PFSK-1 (cell line): ENCODE measurements at regions not wholly inside any gene's neighbourhood (a gene's known extent, or its start where the extent isn't known, plus 50 kb on each side); places are given as distances from the start of the nearest gene placed in this dataset.

ENCODE experiments used
- FOXP2 ChIP-seq: optimal IDR thresholded peaks from 2 replicates; pipeline ENCODE3; 2011; ENCODE audit warnings: borderline replicate concordance, control low read depth, inconsistent platforms; ENCODE audit not compliant: insufficient read depth; ENCODE audit errors: extremely low read length, extremely low read depth
- POLR2AphosphoS5 ChIP-seq: IDR thresholded peaks from 2 replicates; pipeline ENCODE4 v1.6.1; 2012; ENCODE audit warnings: low read depth, mild to moderate bottlenecking, control low read depth, low read length, moderate library complexity
- SIN3A ChIP-seq: IDR thresholded peaks from 2 replicates; pipeline ENCODE4 v1.6.1; 2012; ENCODE audit warnings: mild to moderate bottlenecking, low read length, moderate library complexity, borderline replicate concordance; ENCODE audit not compliant: insufficient read depth
- TAF1 ChIP-seq: IDR thresholded peaks from 2 replicates; pipeline ENCODE4 v1.6.1; 2012; ENCODE audit warnings: low read length, control low read depth, borderline replicate concordance; ENCODE audit not compliant: insufficient read depth
- TF ChIP-seq, protein P1 (sequence below), 2 experiments: IDR thresholded peaks; 2 replicates each; pipeline versions ENCODE4 v1.6.1 to v1.8.0; 2011 to 2012; ENCODE audit warnings: low read depth in 2 of 2, low read length in 2 of 2, control low read depth in 1 of 2, inconsistent platforms in 1 of 2, mild to moderate bottlenecking in 1 of 2, moderate library complexity in 1 of 2; ENCODE audit not compliant: insufficient read depth in 1 of 2

- TF ChIP-seq FOXP2 (no peak), POLR2AphosphoS5 (no peak), SIN3A (no peak), TAF1 (no peak)
- TF ChIP-seq, protein P1, sequence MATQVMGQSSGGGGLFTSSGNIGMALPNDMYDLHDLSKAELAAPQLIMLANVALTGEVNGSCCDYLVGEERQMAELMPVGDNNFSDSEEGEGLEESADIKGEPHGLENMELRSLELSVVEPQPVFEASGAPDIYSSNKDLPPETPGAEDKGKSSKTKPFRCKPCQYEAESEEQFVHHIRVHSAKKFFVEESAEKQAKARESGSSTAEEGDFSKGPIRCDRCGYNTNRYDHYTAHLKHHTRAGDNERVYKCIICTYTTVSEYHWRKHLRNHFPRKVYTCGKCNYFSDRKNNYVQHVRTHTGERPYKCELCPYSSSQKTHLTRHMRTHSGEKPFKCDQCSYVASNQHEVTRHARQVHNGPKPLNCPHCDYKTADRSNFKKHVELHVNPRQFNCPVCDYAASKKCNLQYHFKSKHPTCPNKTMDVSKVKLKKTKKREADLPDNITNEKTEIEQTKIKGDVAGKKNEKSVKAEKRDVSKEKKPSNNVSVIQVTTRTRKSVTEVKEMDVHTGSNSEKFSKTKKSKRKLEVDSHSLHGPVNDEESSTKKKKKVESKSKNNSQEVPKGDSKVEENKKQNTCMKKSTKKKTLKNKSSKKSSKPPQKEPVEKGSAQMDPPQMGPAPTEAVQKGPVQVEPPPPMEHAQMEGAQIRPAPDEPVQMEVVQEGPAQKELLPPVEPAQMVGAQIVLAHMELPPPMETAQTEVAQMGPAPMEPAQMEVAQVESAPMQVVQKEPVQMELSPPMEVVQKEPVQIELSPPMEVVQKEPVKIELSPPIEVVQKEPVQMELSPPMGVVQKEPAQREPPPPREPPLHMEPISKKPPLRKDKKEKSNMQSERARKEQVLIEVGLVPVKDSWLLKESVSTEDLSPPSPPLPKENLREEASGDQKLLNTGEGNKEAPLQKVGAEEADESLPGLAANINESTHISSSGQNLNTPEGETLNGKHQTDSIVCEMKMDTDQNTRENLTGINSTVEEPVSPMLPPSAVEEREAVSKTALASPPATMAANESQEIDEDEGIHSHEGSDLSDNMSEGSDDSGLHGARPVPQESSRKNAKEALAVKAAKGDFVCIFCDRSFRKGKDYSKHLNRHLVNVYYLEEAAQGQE (IDR thresholded peaks at IDR 0.05; ENCODE audit: insufficient read depth in 1 of 2, low read depth in 2 of 2, low read length in 2 of 2): no peak
Measured at GRCh38 chr12:91868054-91868453, 277.6 kb downstream of the BTG1 start.

DNA sequence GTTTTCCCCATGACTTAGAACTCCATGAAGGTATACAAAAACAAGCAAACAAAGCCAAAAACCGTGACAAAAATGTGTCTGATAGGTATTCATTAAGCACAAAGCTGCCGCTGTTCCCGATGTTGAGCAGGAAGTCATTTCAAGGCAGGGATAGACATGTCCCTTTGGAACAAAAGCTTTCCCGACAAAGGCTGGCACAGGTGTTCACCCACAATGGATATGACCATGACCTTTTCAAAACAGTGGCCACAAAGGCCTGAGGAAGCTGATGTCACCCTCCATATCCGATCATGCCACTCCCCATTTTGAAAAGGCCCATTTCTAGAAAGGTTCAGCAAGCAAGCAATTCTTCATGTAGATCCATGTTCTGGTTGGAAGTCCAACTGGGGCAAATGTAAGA lies 279.1 kb downstream of the BTG1 start:
- TF ChIP-seq FOXP2 (no peak), SIN3A (no peak), POLR2AphosphoS5 (no peak)

- no peak for TF ChIP-seq FOXP2
- TF ChIP-seq SIN3A: no peak
- no peak for TF ChIP-seq TAF1
- TF ChIP-seq POLR2AphosphoS5: no peak
- TF ChIP-seq, protein P1 (IDR thresholded peaks at IDR 0.05; ENCODE audit: insufficient read depth in 1 of 2, low read depth in 2 of 2, low read length in 2 of 2): no peak
Measured at GRCh38 chr12:91863702-91864101, 281.9 kb downstream of the BTG1 start.

- TF ChIP-seq POLR2AphosphoS5: no peak
- TF ChIP-seq, protein P1 (IDR thresholded peaks at IDR 0.05; ENCODE audit: insufficient read depth in 1 of 2, low read depth in 2 of 2, low read length in 2 of 2): no peak
- no peak for TF ChIP-seq SIN3A
Measured at GRCh38 chr12:91861554-91861953, 284.1 kb downstream of the BTG1 start.

DNA sequence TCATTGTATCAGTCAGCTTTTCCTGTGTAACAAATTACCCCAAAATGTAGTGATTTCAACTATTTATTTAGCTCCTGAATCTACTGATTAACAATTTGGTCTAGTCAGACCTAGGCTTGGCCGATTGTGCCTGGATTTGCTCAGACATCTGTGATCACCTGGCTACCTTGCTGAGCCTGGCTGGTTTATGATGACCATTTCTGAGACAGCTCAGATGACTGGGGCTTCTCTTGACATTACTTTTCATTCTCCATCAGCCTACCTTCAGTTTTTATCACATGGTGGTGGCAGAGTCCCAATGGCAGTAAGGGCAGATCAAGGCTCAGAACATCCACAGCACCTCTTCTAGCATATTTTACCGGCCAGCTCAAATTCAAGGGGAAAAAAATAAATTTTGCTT lies 286.3 kb downstream of the BTG1 start:
- TF ChIP-seq SIN3A (no peak), TAF1 (no peak), FOXP2 (no peak), POLR2AphosphoS5 (no peak)
- TF ChIP-seq, protein P1 (IDR thresholded peaks at IDR 0.05; ENCODE audit: insufficient read depth in 1 of 2, low read depth in 2 of 2, low read length in 2 of 2): no peak
